ENCODE measurements at regions not wholly inside any gene's neighbourhood (a gene's known extent, or its start where the extent isn't known, plus 50 kb on each side); places are given as distances from the start of the nearest gene placed in this dataset.

GRCh38 chr1:5750186-5751162, 241.8 kb downstream of the NPHP4 start:
- DNase-seq (ENCODE audit: low spot score) = no peak

GRCh38 chr1:5748286-5749225, 243.7 kb downstream of the NPHP4 start:
- no peak for DNase-seq (ENCODE audit: low spot score)

- DNase-seq (ENCODE audit: low spot score) = no peak
These were observed 244.6 kb downstream of the NPHP4 start for GRCh38 chr1:5747426-5748285.

- no peak for DNase-seq (ENCODE audit: low spot score)
These were observed 245.4 kb downstream of the NPHP4 start for GRCh38 chr1:5746611-5747425.

- DNase-seq (ENCODE audit: low spot score) = peak; percentile 88
These were observed 246.2 kb downstream of the NPHP4 start for GRCh38 chr1:5745800-5746610.

GRCh38 chr1:5744911-5745799, 247.1 kb downstream of the NPHP4 start:
- DNase-seq (ENCODE audit: low spot score) = no peak

GRCh38 chr1:5744341-5744740, 247.9 kb downstream of the NPHP4 start:
- no peak for DNase-seq (ENCODE audit: low spot score)

GRCh38 chr1:5743435-5744095, 248.7 kb downstream of the NPHP4 start:
- no peak for DNase-seq (ENCODE audit: low spot score)

GRCh38 chr1:5742801-5743200, 249.4 kb downstream of the NPHP4 start:
- no peak for DNase-seq (ENCODE audit: low spot score)

GRCh38 chr1:5742032-5742431, 250.2 kb downstream of the NPHP4 start:
- no peak for DNase-seq (ENCODE audit: low spot score)

- DNase-seq (ENCODE audit: low spot score) = no peak
These were observed 251.1 kb downstream of the NPHP4 start for GRCh38 chr1:5740865-5741860.

GRCh38 chr1:5740450-5740849, 251.8 kb downstream of the NPHP4 start:
- no peak for DNase-seq (ENCODE audit: low spot score)

GRCh38 chr1:5739561-5740078, 252.6 kb downstream of the NPHP4 start:
- DNase-seq (ENCODE audit: low spot score) = no peak

- DNase-seq (ENCODE audit: low spot score) = no peak
These were observed 253.2 kb downstream of the NPHP4 start for GRCh38 chr1:5738911-5739462.

- DNase-seq (ENCODE audit: low spot score) = no peak
These were observed 255.1 kb downstream of the NPHP4 start for GRCh38 chr1:5737081-5737480.

GRCh38 chr1:5734996-5735395, 257.2 kb downstream of the NPHP4 start:
- no peak for DNase-seq (ENCODE audit: low spot score)

- no peak for DNase-seq (ENCODE audit: low spot score)
These were observed 257.8 kb downstream of the NPHP4 start for GRCh38 chr1:5734414-5734813.

All from hepatic stellate cell (primary cell).